GM04504 (cell line): ENCODE measurements at regions not wholly inside any gene's neighbourhood (a gene's known extent, or its start where the extent isn't known, plus 50 kb on each side); places are given as distances from the start of the nearest gene placed in this dataset.
A peak's percentile ranks its signal among the peaks of the same experiment; 100 is the strongest.
"Not testable (repeated sequence)": the region's sequence is repeated elsewhere in the genome, so short reads cannot be mapped to it uniquely, and the experiment has no call there.

Source experiments
- DNase-seq: peaks from one replicate; pipeline ENCODE4 v3.0.0-alpha.2; 2012; ENCODE audit warnings: low read depth

DNA sequence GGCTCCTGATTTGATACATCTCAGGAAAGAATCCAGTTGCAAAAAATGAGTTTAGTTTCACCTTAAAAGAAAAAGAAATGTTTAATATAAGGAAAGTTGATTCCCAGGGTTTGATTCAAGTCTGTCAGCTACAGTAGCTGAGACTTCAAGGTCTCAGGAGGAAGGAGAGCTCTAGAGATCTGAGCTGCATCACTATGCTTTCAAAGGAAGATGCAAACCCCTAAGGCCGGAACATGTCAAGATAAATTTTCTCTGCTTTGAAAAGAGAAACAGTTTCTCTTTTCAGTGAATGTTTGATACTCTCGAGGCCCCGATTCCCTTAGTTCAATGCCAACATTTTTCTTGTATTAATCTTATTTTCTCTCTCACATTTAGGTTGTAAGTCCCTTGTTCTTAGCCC, 128.6 kb downstream of the RGPD3 start:
- DNase-seq, result no peak

DNA sequence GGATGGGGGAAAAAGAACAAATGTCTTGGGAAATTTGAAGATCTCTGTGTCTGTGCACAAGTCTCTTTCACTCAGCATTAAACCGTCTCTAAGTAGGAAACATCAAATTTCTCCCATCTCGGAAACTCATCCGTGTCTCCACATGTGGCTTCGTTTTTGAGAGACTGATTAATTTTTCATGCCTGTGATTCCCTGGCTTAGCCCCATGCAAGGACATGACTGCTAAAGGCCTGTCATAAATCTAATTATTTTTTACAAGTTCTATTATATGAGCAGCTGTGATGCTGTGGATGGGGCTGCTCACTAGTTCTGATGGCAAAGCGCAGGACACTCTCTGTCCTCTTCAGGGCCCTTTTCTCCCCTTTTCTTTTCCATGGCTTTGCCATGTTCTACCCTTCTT, 129.1 kb downstream of the RGPD3 start:
- DNase-seq, result no peak

DNA sequence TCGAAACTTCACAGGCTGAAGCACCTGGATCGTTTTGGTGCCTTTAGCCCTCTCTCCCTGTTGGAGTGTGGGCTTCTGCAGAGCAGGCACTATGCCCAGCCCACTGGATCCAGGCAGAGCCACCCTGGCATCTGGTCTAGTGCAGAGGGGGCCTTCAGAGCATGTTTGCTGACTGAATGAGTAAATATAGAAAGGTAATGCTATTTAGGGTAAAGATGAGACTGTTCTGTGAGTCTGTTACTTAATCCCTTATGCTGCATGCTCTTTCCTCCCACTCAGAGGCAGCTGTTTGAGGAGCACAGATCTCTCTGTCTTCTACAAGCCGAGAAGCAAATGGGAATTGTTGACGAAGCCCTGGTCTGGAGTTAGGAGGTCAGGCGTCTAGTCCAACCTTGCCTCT, 130.2 kb downstream of the RGPD3 start:
- DNase-seq, result no peak

DNA sequence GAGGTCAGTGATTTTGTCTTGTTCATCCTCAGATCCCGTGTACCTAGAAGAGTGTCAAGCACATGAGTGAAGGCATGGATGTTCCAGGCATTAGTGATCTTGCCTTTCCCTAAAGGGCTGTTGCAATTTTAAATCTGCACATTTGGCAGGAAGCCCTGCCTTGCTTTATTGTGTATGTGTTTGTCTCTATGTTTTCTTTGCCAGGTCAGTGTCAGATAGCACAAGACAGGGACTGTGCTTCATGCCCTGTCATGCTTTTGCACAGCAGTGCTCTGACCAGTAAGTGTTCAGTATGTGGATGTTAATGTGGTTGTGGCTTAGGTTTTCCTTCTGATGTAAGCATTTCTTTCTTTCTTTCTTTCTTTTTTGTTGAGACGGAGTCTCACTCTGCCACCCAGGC, 131.5 kb downstream of the RGPD3 start:
- no peak for DNase-seq

DNA sequence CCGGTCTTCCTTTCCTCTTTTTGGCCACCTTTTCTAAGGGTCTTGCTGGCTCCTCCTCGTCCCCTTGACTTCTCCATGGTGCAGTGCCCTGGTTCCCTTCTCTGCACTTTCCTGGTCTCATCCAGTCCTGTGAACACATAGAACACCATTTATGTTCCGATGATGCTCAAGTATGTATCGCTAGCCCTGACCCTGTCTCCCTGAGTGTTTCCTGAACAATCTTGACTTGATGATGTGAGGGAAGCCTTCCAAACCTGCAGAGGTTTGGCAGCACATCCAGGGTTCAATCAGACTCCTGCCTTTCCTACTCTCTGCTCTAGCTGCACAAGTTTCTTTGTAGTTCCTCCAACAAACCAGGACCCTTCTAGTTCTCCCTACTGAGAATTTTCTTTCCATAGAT, 132.1 kb downstream of the RGPD3 start:
- no peak for DNase-seq

DNA sequence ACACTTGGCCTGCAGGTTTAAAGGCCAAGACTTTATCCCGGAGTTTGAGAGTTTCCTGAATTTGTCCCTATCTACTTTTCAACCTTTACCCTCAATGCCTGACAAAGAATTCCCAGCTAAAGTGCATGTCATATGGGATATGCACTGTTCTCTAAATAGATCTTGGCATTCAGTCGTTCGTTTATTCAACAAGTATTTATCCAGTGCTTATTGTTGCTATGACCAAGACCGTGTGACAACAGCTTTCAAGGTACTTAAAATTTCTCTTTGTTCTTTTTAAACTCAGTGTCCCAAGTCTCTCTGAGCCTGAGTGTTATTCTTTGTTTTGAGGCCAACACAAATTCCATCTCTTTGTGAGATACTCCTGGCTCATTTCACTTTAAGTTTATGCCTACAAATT, 133.4 kb downstream of the RGPD3 start:
- no peak for DNase-seq

DNA sequence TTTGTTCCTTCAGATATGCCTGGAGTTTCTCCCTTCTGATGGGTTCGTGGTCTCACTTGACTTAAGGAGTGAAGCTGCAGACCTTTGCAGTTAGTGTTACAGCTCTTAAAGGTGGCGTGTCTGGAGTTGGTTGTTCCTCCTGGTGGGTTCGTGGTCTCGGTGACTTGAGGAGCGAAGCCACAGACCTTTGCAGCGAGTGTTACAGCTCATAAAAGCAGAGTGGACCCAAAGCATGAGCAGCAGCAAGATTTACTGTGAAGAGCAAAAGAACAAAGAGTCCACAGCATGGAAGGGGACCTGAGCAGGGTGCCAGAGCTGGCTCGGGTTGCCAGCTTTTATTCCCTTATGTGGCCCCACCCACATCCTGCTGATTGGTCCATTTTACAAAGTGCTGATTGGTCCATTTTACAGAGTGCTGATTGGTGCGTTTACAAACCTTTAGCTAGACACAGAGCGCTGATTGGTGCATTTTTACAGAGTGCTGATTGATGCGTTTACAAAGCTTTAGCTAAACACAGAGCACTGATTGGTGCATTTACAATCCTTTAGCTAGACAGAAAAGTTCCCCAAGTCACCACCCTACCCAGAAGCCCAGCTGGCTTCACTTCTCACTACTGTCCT, 134.8 kb downstream of the RGPD3 start:
- DNase-seq, result not testable (repeated sequence)

DNA sequence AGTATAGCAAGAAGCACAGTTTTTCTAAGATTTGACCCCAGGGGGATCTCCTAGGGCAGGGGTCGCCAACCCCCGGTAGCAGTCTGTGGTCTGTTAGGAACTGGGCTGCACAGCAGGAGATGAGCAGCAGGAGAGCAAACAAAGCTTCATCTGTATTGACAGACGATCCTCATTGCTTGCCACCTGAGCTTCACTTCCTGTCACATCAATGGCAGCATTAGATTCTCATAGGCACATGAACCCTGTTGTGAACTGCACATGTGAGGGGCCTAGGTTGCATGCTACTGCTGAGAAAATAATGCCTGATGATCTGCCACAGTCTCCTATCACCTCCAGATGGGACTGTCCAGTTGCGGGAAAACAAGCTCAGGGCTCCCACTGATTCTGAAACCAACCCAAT, 136.2 kb downstream of the RGPD3 start:
- DNase-seq, result no peak

DNA sequence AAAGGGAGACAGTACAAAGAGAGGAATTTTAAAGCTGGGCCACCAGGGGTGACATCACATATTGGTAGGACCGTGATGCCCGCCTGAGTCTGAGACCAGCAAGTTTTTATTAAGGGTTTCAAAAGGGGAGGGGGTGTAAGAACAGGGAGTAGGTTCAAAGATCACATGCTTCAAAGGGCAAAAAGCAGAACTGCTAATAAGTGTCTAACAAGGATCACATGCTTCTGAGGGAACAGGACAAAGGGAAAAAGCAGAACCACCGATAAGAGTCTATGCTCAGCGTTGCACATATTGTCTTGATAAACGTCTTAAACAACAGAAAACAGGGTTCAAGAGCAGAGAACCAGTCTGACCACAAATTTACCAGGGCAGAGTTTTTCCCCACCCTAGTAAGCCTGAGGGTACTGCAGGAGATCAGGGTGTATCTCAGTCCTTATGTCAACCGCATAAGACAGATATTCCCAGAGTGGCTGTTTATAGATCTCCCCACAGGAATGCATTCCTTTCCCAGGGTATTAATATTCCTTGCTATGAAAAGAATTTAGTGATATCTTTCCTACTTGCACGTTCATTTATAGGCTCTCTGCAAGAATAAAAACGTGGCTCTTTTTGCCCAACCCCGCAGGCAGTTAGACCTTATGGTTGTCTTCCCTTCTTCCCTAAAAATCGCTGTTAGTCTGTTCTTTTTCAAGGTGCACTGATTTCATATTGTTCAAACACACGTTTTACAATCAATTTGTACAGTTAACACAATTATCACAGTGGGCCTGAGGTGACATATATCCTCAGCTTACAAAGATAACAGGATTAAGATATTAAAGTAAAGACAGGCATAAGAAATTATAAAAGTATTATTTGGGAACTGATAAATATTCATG, 136.5 kb upstream of the UXS1 start:
- not testable (repeated sequence) for DNase-seq

DNA sequence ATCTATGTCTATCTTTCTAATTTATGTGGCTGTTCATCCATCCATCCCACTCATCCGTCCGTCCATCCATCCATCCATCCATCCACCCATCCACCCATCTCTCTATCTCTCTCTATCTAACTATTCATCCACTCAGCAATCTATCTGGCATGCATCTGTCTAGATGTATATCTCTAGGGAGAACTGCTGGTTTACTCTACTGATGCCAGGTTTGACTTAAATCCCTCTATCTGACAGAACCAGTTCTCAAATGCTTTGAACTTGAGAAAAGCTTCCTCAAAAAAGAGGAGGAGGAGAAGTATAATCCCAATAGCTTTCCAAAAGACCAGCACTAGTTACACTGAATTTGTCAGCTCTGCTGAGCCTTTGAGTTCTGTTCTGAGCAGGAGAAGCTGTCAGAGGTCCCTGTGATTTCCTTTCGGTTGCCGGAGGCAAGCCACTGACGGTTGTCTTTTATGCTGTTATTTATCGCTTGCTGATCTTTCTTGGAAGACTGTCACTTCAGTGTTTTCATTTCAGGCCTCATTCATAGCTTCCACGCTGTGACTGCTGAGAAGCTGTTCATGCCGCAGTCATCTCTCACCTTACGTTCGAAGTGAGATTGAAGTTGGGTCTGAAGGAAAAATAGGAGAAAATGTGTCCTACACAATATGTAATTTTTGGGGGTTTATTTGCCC, 129.4 kb upstream of the UXS1 start:
- no peak for DNase-seq

DNA sequence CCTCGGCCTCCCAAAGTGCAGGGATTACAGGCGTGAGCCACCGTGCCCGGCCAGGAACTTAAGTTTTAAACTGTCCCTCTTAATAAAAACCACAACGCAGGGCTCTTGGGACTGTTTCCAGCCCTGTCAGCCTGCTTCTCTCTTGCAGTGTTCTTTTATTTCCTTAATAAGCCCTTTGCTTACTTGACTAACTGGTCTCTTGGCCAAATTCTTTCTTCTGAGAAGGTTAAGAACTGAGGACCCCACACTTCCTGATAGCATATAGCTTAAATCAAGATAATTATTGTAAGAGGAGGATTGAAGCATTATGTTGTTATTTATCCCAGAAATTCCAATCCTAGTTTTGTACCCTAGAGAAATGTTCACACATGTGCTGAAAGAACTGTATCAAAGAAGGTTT, 128.2 kb upstream of the UXS1 start:
- DNase-seq, result no peak

DNA sequence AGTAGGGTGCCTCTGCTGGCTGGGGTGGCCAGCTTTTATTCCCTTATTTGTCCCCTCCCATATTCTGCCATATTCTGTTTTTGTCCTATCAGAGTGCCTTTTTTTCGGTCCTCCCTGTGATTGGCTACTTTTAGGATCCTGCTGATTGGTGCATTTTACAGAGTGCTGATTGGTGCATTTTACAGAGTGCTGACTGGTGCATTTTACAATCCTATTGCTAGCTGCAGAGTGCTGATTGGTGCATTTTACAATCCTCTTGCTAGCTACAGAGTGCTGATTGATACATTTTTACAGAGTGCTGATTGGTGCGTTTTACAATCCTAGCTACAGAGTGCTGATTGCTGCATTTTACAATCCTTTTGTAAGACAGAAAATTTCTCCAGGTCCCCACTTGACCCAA, 126.3 kb upstream of the UXS1 start:
- DNase-seq, result not testable (repeated sequence)

DNA sequence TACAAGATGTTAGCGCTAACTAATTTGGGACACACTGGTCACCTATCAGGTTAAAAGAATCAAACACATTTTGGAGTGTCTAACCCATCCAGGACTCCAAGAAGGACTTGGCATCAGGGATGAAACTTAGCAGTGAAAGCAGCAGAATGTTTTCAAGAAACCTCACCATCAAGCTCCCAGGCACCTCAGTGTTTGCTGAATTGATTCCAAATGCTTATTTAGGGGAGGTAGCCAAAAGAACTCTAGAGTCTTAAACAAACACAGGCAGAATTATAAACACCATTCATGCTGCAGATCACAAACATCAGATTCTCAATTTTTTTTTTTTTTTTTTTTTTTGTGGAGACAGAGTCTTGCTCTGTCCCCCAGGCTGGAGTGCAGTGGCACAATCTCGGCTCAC, 122.8 kb upstream of the UXS1 start:
- no peak for DNase-seq

DNA sequence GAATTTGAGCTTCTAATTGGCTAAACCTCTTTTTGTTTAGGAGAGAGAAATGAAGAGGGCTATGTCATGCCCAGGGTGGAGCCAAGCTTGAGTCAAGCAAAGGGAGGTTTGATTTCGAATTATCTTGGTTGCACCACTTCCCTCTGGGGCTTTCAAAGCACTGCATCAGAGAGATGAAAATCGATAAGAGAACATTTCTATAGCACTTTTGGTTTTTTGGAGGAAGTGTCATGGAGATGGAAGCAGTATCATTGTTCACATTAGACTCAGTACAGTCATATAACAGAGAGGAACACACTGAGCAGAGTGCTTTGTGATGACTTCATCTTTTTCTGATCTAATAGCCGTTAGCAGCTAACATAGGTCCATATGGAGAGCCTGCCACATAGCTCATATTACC, 120.3 kb upstream of the UXS1 start:
- DNase-seq, result no peak

DNA sequence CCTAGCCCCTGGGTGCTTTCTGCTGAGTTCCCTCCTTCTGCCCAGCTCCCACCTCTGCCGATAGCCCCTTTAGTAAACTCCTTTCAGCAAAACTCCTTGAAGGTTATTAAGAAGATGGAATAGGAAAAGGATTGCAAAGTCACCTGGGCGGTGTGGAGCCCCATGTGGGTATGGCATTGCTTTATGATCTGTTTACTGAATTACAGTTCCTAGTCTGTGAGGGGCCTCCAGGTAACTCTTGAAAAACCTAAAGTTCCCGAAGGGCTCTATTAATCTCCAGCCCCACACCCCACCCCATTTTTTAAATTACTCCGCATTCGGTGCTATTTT, 116.9 kb upstream of the UXS1 start:
- no peak for DNase-seq

DNA sequence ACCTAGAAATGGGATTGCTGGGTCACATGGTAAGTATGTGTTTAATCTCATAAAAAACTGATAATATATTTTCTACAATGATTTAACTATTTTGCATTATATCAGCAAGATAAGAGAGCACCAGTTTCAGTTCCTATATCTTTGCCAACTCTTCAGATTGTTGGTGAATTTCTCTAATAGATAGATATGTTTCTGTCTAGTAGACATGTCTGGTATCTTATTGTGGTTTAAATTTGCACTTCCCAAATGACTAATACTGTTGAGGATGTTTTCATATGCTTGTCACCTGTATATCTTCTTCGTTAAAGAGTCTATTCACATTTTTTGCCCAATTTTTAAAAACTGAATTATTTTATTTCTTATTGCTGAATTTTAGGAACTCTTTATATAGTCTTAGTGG, 113.8 kb upstream of the UXS1 start:
- DNase-seq, result no peak

DNA sequence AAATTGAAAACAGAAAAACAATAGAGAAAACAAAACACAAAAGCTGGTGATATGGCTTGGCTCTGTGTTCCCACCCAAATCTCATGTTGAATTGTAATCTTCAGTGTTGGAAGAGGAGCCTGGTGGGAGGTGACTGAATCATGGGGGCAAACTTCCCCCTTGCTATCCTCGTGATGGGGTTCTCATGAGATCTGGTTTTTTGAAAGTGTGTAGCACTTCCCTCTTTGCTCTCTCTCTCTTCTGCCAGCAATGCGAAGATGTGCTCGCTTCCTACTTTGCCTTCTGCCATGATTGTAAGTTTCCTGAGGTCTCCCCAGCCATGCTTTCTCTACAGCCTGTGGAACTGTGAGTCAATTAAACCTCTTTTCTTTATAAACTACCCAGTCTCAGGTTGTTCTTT, 112.3 kb upstream of the UXS1 start:
- no peak for DNase-seq

DNA sequence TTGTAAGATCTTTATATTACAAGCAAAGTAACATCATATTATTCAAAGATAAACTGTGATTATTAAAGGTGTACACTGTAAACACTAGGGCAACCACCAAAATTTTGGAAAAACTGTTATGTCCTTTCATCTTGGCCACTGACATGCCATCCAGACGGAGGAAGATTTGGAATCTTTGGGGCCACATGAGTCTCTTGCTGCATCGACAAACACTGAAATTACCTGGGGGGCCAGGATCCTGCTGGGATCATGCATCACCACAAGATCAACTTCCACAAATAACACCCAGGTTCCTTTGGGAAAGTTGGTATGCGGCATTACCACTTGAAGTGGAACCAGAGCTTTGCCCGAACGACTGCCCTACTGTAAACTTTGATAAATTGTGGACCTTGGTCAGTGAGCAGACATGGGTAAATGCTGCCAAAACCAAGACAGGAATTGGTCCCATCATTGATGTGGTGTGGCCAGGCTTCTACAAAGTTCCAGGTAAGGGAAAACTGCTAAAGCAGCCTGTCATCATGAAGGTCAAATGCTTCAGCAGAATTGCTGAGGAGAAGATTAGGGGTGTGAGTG, 110.6 kb upstream of the UXS1 start:
- no peak for DNase-seq

DNA sequence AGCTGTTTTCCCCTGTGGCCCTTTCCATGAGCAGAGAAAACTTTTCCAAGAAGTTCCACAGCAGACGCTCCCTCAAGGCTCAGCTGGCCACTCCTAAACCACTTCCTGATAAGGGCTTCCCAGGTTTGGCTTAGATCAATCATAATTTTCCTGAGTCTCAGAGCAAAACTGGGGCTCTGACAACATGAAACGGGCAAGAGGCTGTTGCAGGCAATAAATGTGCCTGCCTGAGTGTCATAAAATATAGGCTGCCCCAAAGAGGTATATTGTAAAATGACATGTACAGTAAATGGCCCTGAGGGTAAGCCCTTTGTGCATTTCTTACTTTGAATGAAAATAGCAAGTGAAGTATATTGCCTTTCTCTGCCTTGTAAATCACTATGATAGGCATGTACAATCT, 105.6 kb upstream of the UXS1 start:
- no peak for DNase-seq

DNA sequence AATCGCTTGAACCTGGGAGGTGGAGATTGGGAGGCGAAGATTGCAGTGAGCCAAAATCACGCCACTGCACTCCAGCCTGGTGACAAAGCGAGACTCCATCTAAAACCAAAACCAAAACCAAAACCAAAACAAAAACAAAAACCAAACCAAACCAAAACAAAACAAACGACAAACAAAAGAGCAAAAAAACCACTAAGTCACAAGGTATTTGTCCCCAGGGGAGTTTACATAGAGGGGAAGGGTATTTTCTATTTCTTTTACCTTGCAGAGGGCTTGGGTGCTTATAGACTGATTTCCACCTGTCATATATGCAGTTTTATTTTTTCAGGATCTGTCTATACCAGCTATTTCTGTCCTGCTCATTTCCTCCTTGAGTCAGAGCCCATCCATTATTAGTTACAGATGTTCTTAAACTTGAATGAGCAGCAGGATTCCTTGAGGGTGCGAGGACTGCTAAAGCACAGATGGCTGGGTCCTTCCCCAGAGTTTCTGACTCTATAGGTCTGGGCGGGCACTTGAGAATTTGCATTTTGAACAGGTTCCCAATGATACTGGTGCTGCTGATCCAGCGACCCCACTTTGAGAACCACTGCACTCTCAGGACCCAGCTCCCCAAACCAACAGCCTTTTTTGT, 102.2 kb upstream of the UXS1 start:
- peak; percentile 8 for DNase-seq

DNA sequence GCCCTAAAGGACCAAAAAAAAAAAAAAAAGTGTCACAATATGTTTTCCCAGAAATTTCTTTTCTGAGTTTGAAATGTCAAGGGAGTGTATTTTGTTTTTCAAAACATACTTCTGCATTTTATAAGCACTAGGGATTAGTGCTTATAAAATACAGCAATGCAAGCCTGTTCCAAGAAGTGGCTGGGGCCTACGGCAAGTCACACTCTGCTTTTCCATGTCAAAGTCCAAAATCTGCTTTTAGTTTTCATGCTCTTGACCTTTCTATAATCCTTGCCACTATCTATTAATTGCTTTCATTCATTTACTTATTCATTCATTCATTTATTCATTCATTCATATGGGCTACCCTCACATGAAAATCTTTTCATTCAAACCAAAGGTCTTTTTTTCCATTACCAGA, 100.1 kb upstream of the UXS1 start:
- DNase-seq, result no peak

DNA sequence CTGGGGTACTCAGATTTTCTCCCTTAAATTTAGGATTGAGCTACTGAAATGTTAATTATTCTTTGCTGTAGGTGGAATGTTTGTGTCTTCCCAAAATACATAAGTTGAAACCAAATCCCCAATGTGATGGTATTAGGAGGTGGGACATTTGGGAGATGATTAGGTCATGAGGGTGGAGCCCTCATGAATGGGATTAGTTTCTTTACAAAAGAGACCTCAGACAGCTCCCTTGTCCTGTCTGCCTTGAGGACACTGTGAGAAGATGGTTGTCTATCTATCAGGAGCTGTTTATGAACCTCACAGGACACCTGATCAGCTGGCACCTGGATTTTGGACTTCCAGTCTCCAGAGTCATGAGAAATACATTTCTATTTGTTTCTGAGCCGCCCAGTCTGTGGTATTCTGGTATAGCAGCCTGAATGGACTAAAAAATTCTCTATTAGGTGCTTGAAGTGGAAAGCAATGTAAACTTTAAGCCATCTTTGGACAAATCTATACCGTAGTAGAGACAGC, 99.2 kb upstream of the UXS1 start:
- no peak for DNase-seq
